ENCODE measurements at regions not wholly inside any gene's neighbourhood (a gene's known extent, or its start where the extent isn't known, plus 50 kb on each side); places are given as distances from the start of the nearest gene placed in this dataset.

DNA sequence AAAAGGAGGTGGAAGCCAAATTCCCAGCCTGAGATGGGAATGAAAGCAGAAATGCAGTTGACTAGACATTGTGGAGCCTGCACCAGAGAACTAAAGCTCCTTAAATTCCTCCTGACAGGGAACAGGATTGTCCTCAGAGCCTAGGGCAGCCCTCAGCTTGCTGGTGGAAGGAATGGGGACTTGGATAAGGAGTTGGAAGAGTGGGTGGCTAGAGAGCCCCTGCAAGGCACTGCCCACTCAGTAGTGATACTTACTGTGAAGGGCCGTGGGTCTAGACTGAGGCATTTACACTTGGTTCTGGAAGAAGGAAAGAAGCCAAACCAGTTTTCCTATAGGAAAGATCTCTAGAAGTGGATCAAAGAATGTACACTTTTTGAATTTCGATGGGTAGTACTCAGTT is 117.6 kb downstream of the PLCE1 start:
- no peak for TF ChIP-seq CTCF (IDR thresholded peaks at IDR 0.05; ENCODE audit: insufficient read depth, low read depth, low read length)
- TF ChIP-seq EZH2 (IDR thresholded peaks at IDR 0.05; ENCODE audit: insufficient read depth, low read length) = no peak
